OCI-LY3 (cell line): ENCODE measurements at regions not wholly inside any gene's neighbourhood (a gene's known extent, or its start where the extent isn't known, plus 50 kb on each side); places are given as distances from the start of the nearest gene placed in this dataset.

Experiments
- H2AFZ ChIP-seq: fragments of 200-600, 300-600 bp; shearing (Covaris generic); 2 replicates; pipeline ENCODE4 v1.6.0; 2014; ENCODE audit warnings: antibody characterized with exemption, low read depth, low read length
- H3K27ac ChIP-seq: fragments of 200-600, 300-600 bp; sonication (generic); 2 replicates; pipeline ENCODE4 v1.5.1; 2014; ENCODE audit warnings: mild to moderate bottlenecking, low read length, moderate library complexity, mixed read lengths
- H3K27me3 ChIP-seq: fragments of 200-600, 300-600 bp; sonication (generic); 2 replicates; pipeline ENCODE4 v1.6.1; 2014; ENCODE audit warnings: low read depth, low read length, mixed read lengths
- H3K36me3 ChIP-seq: fragments of 200-600, 300-600 bp; sonication (generic); replicated peaks from 2 replicates; pipeline ENCODE3; 2014; ENCODE audit warnings: low read depth, low read length, mixed read lengths
- H3K4me1 ChIP-seq: fragments of 300-600, 200-600 bp; sonication (generic); 2 replicates; pipeline ENCODE4 v1.6.1; 2014; ENCODE audit warnings: low read length, mixed read lengths
- H3K4me2 ChIP-seq: fragments of 200-600, 300-600 bp; sonication (generic); 2 replicates; pipeline ENCODE4 v1.6.1; 2014; ENCODE audit warnings: low read length, mixed read lengths
- H3K4me3 ChIP-seq: fragments of 300-600, 200-600 bp; sonication (generic); 2 replicates; pipeline ENCODE4 v1.5.1; 2014; ENCODE audit warnings: antibody characterized with exemption, mild to moderate bottlenecking, low read length, moderate library complexity
- H3K79me2 ChIP-seq: fragments of 300-600, 200-600 bp; shearing (Covaris generic); 2 replicates; pipeline ENCODE4 v1.6.1; 2014; ENCODE audit warnings: mild to moderate bottlenecking, low read length, mixed read lengths
- H3K9ac ChIP-seq: fragments of 300-600, 200-600 bp; shearing (Covaris generic); 2 replicates; pipeline ENCODE4 v1.6.0; 2014; ENCODE audit warnings: mild to moderate bottlenecking, low read length, moderate library complexity
- H3K9me3 ChIP-seq: fragments of 200-600, 300-600 bp; shearing (Covaris generic); 2 replicates; pipeline ENCODE4 v1.6.1; 2014; ENCODE audit warnings: low read length, mixed read lengths; ENCODE audit not compliant: insufficient read depth
- H4K20me1 ChIP-seq: fragments of 200-600, 300-600 bp; sonication (generic); 2 replicates; pipeline ENCODE4 v1.6.1; 2016; ENCODE audit warnings: low read length, mixed read lengths; ENCODE audit not compliant: insufficient read depth
- EZH2phosphoT487 ChIP-seq: fragments of 200-600 bp; shearing (Covaris generic); IDR thresholded peaks from 2 replicates; pipeline ENCODE4 v1.6.1; 2018; ENCODE audit warnings: antibody characterized with exemption, mixed run types, low read depth
- TF ChIP-seq, protein P1 (sequence below): fragments of 200-600, 300-600 bp; sonication (generic); IDR thresholded peaks from 2 replicates; pipeline ENCODE4 v1.5.1; 2014; ENCODE audit warnings: antibody characterized with exemption, low read length, low read depth

DNA sequence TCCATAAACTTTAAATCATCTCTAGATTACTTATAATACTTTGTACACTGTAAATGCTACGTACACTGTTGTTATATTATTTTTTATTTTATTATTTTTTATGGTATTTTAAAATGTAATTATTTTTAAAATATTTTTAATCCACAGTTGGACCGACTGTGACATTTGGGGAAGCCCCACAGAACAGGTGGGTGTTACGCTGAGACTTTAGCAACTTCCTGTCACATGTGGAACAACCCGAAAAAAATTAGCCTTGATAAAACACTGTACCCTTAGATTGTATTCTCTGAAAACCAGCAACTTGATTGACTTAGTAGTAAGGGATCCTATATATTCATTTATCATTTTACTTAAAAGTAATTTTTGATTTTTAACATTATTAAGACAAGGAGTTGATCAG is 1755.7 kb upstream of the SEL1L start:
- Histone ChIP-seq H3K36me3 (no peaks in the 10 kb centered on the region), H3K27ac (no peak overlapping the region), H3K9ac (no peak overlapping the region), H3K27me3 (no peaks in the 10 kb centered on the region), H3K4me3 (no peak overlapping the region), H3K4me2 (no peak overlapping the region), H3K79me2 (no peaks in the 10 kb centered on the region), H3K4me1 (no peaks in the 10 kb centered on the region), H3K9me3 (no peaks in the 10 kb centered on the region), H2AFZ (no peak overlapping the region), H4K20me1 (no peaks in the 10 kb centered on the region)
- TF ChIP-seq, protein P1, sequence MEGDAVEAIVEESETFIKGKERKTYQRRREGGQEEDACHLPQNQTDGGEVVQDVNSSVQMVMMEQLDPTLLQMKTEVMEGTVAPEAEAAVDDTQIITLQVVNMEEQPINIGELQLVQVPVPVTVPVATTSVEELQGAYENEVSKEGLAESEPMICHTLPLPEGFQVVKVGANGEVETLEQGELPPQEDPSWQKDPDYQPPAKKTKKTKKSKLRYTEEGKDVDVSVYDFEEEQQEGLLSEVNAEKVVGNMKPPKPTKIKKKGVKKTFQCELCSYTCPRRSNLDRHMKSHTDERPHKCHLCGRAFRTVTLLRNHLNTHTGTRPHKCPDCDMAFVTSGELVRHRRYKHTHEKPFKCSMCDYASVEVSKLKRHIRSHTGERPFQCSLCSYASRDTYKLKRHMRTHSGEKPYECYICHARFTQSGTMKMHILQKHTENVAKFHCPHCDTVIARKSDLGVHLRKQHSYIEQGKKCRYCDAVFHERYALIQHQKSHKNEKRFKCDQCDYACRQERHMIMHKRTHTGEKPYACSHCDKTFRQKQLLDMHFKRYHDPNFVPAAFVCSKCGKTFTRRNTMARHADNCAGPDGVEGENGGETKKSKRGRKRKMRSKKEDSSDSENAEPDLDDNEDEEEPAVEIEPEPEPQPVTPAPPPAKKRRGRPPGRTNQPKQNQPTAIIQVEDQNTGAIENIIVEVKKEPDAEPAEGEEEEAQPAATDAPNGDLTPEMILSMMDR = no peak
- no peak for TF ChIP-seq EZH2phosphoT487

DNA sequence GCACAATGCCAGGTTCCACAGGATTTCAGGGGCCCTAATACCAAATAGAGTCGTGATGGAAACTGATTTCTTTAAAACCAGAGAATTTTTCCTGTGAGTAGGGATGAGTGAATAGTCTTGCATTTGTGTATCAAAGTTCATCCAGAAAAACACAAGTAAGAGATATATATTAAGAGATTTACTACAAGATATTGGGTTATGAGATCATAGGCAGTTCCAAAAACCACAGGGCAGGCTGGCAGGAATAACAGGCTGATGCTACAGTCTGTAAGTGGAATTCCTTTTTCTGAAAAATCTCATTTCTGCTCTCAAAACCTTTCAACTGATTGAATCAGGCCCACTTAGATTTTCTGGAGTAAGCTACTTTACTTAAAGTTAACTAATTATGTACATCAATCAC is 1756.2 kb upstream of the SEL1L start:
- no peak for TF ChIP-seq EZH2phosphoT487
- TF ChIP-seq, protein P1 = no peak
- Histone ChIP-seq H3K9me3 (no peaks in the 10 kb centered on the region), H2AFZ (no peak overlapping the region), H4K20me1 (no peaks in the 10 kb centered on the region), H3K9ac (no peak overlapping the region), H3K36me3 (no peaks in the 10 kb centered on the region), H3K79me2 (no peaks in the 10 kb centered on the region), H3K4me1 (no peaks in the 10 kb centered on the region), H3K4me2 (no peak overlapping the region), H3K27me3 (no peaks in the 10 kb centered on the region), H3K27ac (no peak overlapping the region), H3K4me3 (no peak overlapping the region)

DNA sequence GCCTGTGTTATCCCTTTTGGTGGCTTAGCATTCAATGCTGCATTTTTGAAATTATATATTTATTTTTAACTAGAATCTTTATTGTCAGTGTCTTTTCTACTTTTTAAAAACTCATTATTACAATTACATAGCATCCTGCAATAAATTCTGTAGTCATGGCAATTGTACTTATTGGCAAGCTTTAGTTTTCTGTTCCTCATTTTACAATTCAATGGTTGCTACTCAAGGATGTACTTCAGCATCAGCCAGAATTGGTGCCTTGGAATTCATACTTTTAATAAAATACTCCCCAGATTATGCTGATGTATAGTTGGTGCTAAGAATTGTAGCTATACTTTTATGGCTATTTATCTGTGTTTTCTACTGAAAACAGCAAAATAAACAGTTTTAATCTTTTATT is 1756.8 kb upstream of the SEL1L start:
- H3K9me3 ChIP-seq = no peaks in the 10 kb centered on the region
- no peaks in the 10 kb centered on the region for H3K4me1 ChIP-seq
- H2AFZ ChIP-seq = no peak overlapping the region
- H3K9ac ChIP-seq = no peak overlapping the region
- no peak for TF ChIP-seq EZH2phosphoT487
- TF ChIP-seq, protein P1 = no peak
- H4K20me1 ChIP-seq = no peaks in the 10 kb centered on the region
- no peak overlapping the region for H3K4me3 ChIP-seq
- no peaks in the 10 kb centered on the region for H3K79me2 ChIP-seq
- H3K27me3 ChIP-seq = no peaks in the 10 kb centered on the region
- no peak overlapping the region for H3K27ac ChIP-seq
- H3K4me2 ChIP-seq = no peak overlapping the region
- H3K36me3 ChIP-seq = no peaks in the 10 kb centered on the region

DNA sequence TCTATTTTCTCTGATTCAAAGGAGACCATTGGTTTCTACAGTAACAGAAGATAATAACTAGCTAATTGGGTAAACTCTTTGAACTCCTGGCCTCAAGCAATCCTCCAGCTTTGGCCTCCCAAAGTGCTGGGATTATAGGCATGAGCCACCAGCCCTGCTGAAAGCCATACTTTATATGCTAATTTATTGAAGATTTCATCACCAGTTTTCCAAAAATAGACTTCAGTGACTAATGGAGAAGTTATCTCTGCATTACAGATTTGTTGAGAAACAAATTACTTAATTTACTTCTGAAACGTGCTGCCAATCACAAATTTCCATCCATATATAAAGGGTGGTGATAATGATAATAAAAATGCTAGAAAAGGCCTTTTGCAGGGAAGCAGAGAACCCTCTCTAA is 1758.1 kb upstream of the SEL1L start:
- no peaks in the 10 kb centered on the region for H3K27me3 ChIP-seq
- H3K9ac ChIP-seq = no peak overlapping the region
- no peaks in the 10 kb centered on the region for H3K36me3 ChIP-seq
- H3K4me3 ChIP-seq = no peak overlapping the region
- H3K4me1 ChIP-seq = no peaks in the 10 kb centered on the region
- H3K9me3 ChIP-seq = no peaks in the 10 kb centered on the region
- no peak overlapping the region for H3K4me2 ChIP-seq
- no peak for TF ChIP-seq EZH2phosphoT487
- TF ChIP-seq, protein P1 = no peak
- H4K20me1 ChIP-seq = no peaks in the 10 kb centered on the region
- no peaks in the 10 kb centered on the region for H3K79me2 ChIP-seq
- no peak overlapping the region for H3K27ac ChIP-seq
- H2AFZ ChIP-seq = no peak overlapping the region
